HL-60 (cell line): ENCODE measurements at regions not wholly inside any gene's neighbourhood (a gene's known extent, or its start where the extent isn't known, plus 50 kb on each side); places are given as distances from the start of the nearest gene placed in this dataset.

ENCODE experiments used
- DNase-seq, 2 experiments: peaks; one replicate each; pipeline ENCODE4 v3.0.0-alpha.2; 2010 to 2020; ENCODE audit warnings: low read depth in 1 of 2, low spot score in 1 of 2
- H3K27ac ChIP-seq: fragments of 250-450 bp; sonication (Bioruptor Pico); replicated peaks from 2 replicates; pipeline ENCODE4 v1.5.1; 2020; ENCODE audit warnings: mild to moderate bottlenecking, moderate library complexity
- H3K27me3 ChIP-seq: fragments of 250-450 bp; sonication (Bioruptor Pico); 2 replicates; pipeline ENCODE4 v1.5.1; 2021; ENCODE audit warnings: mild to moderate bottlenecking, moderate library complexity; ENCODE audit not compliant: insufficient read depth, poor library complexity, severe bottlenecking
- H3K4me3 ChIP-seq: replicated peaks from 2 replicates; pipeline ENCODE4 v1.5.1; 2011; ENCODE audit warnings: mild to moderate bottlenecking, control low read depth, low read length; ENCODE audit not compliant: insufficient read depth
- GABPA ChIP-seq: IDR thresholded peaks from 2 replicates; pipeline ENCODE4 v1.6.1; 2012; ENCODE audit warnings: low read depth
- POLR2AphosphoS5 ChIP-seq: IDR thresholded peaks from 2 replicates; pipeline ENCODE4 v1.6.1; 2012; ENCODE audit warnings: low read depth
- SPI1 ChIP-seq: IDR thresholded peaks from 2 replicates; pipeline ENCODE4 v1.6.1; 2012; ENCODE audit warnings: low read depth, mild to moderate bottlenecking, borderline replicate concordance
- TF ChIP-seq, protein P1 (sequence below): IDR thresholded peaks from one replicate; pipeline ENCODE4 v1.5.1; 2011; ENCODE audit warnings: low read length, control low read depth, inconsistent platforms; ENCODE audit not compliant: insufficient read depth
- TF ChIP-seq, protein P2 (sequence below): IDR thresholded peaks from 2 replicates; pipeline ENCODE4 v1.6.1; 2012; ENCODE audit warnings: low read depth; ENCODE audit not compliant: insufficient replicate concordance

DNA sequence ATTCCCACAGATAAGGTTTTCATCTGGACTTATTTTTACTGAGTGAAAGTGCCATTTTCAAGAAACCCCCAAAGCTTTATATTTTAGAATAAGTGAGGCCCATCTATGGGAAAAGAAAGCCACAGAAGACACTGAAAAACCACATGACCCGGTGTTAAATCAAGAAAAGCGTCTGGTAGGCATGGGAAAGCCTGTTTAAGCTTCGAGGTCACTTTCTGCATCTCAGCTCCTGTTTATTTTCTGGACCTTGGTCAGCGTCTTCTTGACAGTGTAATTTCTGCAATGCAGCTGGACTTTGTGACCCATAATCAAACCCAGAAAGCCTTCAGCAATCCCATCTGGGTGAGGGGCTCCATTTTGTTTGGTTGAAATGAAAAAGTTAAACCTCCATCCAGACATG, 59.6 kb upstream of the NEDD9 start:
- Histone ChIP-seq H3K27me3 (no peaks in the 10 kb centered on the region), H3K27ac (no peak overlapping the region), H3K4me3 (no peak overlapping the region)
- no peak for TF ChIP-seq POLR2AphosphoS5
- TF ChIP-seq GABPA, result no peak
- TF ChIP-seq SPI1, result no peak
- TF ChIP-seq, protein P1, sequence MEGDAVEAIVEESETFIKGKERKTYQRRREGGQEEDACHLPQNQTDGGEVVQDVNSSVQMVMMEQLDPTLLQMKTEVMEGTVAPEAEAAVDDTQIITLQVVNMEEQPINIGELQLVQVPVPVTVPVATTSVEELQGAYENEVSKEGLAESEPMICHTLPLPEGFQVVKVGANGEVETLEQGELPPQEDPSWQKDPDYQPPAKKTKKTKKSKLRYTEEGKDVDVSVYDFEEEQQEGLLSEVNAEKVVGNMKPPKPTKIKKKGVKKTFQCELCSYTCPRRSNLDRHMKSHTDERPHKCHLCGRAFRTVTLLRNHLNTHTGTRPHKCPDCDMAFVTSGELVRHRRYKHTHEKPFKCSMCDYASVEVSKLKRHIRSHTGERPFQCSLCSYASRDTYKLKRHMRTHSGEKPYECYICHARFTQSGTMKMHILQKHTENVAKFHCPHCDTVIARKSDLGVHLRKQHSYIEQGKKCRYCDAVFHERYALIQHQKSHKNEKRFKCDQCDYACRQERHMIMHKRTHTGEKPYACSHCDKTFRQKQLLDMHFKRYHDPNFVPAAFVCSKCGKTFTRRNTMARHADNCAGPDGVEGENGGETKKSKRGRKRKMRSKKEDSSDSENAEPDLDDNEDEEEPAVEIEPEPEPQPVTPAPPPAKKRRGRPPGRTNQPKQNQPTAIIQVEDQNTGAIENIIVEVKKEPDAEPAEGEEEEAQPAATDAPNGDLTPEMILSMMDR, result no peak
- TF ChIP-seq, protein P2, sequence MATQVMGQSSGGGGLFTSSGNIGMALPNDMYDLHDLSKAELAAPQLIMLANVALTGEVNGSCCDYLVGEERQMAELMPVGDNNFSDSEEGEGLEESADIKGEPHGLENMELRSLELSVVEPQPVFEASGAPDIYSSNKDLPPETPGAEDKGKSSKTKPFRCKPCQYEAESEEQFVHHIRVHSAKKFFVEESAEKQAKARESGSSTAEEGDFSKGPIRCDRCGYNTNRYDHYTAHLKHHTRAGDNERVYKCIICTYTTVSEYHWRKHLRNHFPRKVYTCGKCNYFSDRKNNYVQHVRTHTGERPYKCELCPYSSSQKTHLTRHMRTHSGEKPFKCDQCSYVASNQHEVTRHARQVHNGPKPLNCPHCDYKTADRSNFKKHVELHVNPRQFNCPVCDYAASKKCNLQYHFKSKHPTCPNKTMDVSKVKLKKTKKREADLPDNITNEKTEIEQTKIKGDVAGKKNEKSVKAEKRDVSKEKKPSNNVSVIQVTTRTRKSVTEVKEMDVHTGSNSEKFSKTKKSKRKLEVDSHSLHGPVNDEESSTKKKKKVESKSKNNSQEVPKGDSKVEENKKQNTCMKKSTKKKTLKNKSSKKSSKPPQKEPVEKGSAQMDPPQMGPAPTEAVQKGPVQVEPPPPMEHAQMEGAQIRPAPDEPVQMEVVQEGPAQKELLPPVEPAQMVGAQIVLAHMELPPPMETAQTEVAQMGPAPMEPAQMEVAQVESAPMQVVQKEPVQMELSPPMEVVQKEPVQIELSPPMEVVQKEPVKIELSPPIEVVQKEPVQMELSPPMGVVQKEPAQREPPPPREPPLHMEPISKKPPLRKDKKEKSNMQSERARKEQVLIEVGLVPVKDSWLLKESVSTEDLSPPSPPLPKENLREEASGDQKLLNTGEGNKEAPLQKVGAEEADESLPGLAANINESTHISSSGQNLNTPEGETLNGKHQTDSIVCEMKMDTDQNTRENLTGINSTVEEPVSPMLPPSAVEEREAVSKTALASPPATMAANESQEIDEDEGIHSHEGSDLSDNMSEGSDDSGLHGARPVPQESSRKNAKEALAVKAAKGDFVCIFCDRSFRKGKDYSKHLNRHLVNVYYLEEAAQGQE, result no peak
- DNase-seq, result no peak

DNA sequence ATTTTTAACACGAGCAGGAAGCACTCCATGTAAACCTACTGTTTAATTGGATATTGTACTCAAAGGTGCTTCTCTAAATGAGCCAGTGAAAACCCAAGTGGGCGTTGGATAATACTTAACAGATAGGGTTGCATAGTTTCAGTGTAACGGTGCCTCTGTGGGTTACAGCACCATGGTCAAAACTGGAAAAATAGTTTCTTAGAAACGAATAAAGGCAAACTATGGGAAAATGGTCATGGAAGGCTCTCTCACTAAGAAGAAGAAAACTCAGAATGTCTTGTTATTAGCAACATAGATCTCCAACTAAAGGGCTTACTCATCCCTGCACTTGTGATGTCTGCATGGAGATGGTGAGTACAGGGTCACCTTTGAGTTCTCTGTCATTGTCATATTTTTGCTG, 59.1 kb upstream of the NEDD9 start:
- H3K27ac ChIP-seq, result no peak overlapping the region

DNA sequence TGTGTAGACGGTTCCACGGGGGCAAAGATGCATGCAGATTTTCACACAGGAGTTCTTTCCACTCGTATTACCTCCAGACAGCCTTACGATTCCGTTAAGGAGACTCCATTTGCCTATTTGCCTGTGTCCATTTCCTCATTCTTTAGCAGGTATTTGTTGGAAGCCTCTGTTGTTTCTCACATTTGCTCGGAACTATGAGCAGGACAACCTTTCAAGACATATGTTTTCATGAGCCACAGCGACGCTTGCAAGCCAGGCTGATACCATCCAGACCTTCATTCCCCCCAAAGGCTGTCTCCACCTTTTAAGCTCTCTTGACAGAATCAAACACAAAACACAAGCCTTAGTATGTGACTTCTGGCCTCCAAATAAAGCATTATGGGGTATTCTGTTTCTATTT, 57.6 kb upstream of the NEDD9 start:
- Histone ChIP-seq H3K27ac (no peak overlapping the region), H3K27me3 (no peaks in the 10 kb centered on the region), H3K4me3 (no peak overlapping the region)
- TF ChIP-seq GABPA, result no peak
- TF ChIP-seq, protein P2, result no peak
- TF ChIP-seq SPI1, result no peak
- no peak for TF ChIP-seq POLR2AphosphoS5
- TF ChIP-seq, protein P1, result no peak
- DNase-seq, result no peak

More for the DNA sequence above, 59.1 kb upstream of the NEDD9 start:
- H3K27me3 ChIP-seq, result no peaks in the 10 kb centered on the region
- no peak for DNase-seq
- H3K4me3 ChIP-seq, result no peak overlapping the region
- TF ChIP-seq GABPA, result no peak
- TF ChIP-seq, protein P2, result no peak
- TF ChIP-seq POLR2AphosphoS5, result no peak
- TF ChIP-seq SPI1, result no peak
- TF ChIP-seq, protein P1, result no peak
